Smooth muscle cell (in vitro differentiated cells): ENCODE measurements at regions not wholly inside any gene's neighbourhood (a gene's known extent, or its start where the extent isn't known, plus 50 kb on each side); places are given as distances from the start of the nearest gene placed in this dataset.

ENCODE experiments used
- DNase-seq: peaks from one replicate; lab custom pipeline; 2025; ENCODE audit not compliant: unreplicated experiment; lab: John Stamatoyannopoulos, UW
- H2AFZ ChIP-seq: fragments of 200-600 bp; sonication (generic); 2 replicates; pipeline ENCODE4 v1.6.0; 2016; ENCODE audit warnings: antibody characterized with exemption, low read depth, mild to moderate bottlenecking
- H3F3A ChIP-seq: fragments of 200-600 bp; sonication (generic); 2 replicates; pipeline ENCODE4 v1.6.0; 2017; ENCODE audit warnings: antibody characterized with exemption, low read depth
- H3K27ac ChIP-seq: fragments of 200-600 bp; sonication (generic); 2 replicates; pipeline ENCODE4 v1.5.1; 2016; ENCODE audit warnings: low read depth, mild to moderate bottlenecking
- H3K27me3 ChIP-seq: fragments of 200-600 bp; sonication (generic); 2 replicates; pipeline ENCODE4 v1.6.1; 2016; ENCODE audit warnings: low read depth, mild to moderate bottlenecking
- H3K36me3 ChIP-seq: fragments of 200-600 bp; sonication (generic); 2 replicates; pipeline ENCODE4 v1.5.1; 2016; ENCODE audit warnings: low read depth
- H3K4me1 ChIP-seq: fragments of 200-600 bp; sonication (generic); 2 replicates; pipeline ENCODE4 v1.5.1; 2016; ENCODE audit warnings: low read depth
- H3K4me2 ChIP-seq: fragments of 200-600 bp; sonication (generic); 2 replicates; pipeline ENCODE4 v1.6.0; 2016; ENCODE audit warnings: mild to moderate bottlenecking
- H3K4me3 ChIP-seq: fragments of 200-600 bp; sonication (generic); 2 replicates; pipeline ENCODE4 v1.5.1; 2016; ENCODE audit warnings: mild to moderate bottlenecking
- H3K79me2 ChIP-seq: fragments of 200-600 bp; sonication (generic); 2 replicates; pipeline ENCODE4 v1.6.0; 2016; ENCODE audit warnings: low read depth, mild to moderate bottlenecking
- H3K9ac ChIP-seq: fragments of 200-600 bp; sonication (generic); 2 replicates; pipeline ENCODE4 v1.6.0; 2016; ENCODE audit warnings: low read depth
- H3K9me3 ChIP-seq: fragments of 200-600 bp; sonication (generic); replicated peaks from 2 replicates; pipeline ENCODE4 v1.5.1; 2016; ENCODE audit warnings: low read depth
- H4K20me1 ChIP-seq: fragments of 200-600 bp; sonication (generic); 2 replicates; pipeline ENCODE4 v1.6.0; 2016; ENCODE audit warnings: low read depth
- CTCF ChIP-seq: fragments of 200-600 bp; sonication (generic); IDR thresholded peaks from 2 replicates; pipeline ENCODE4 v1.5.1; 2017; ENCODE audit warnings: borderline replicate concordance, mild to moderate bottlenecking, antibody characterized with exemption; ENCODE audit not compliant: insufficient read depth, poor library complexity, severe bottlenecking
- WGBS: methylation state at CpG from one replicate; pipeline ENCODE4 v1.1.7; 2016; ENCODE audit warnings: low lambda C conversion rate; 5-methylcytosine and 5-hydroxymethylcytosine counted together

GRCh38 chr21:43322311-43322710 is 104.6 kb downstream of the SIK1 start:
- H3K79me2 ChIP-seq, result no peaks in the 10 kb centered on the region
- H3K4me1 ChIP-seq, result peaks cover 19% of the 10 kb centered on the region
- H4K20me1 ChIP-seq, result no peaks in the 10 kb centered on the region
- H3K27me3 ChIP-seq, result no peaks in the 10 kb centered on the region
- no peak overlapping the region for H3K4me3 ChIP-seq
- no peak overlapping the region for H3K27ac ChIP-seq
- no peak for DNase-seq
- H3K9me3 ChIP-seq, result no peaks in the 10 kb centered on the region
- H2AFZ ChIP-seq, result no peak overlapping the region
- WGBS, result 95% methylated on average over 17 of the region's 17 CpGs
- no peak for TF ChIP-seq CTCF
- no peak overlapping the region for H3K4me2 ChIP-seq
- peaks cover 29% of the 10 kb centered on the region for H3F3A ChIP-seq
- no peaks in the 10 kb centered on the region for H3K36me3 ChIP-seq
- no peak overlapping the region for H3K9ac ChIP-seq

- no peaks in the 10 kb centered on the region for H3K9me3 ChIP-seq
- H3K9ac ChIP-seq, result peak overlapping the region; percentile 88
- H3K27ac ChIP-seq, result peak overlapping the region; percentile 97
- no peaks in the 10 kb centered on the region for H4K20me1 ChIP-seq
- peaks cover 29% of the 10 kb centered on the region for H3F3A ChIP-seq
- no peak for TF ChIP-seq CTCF
- H3K4me2 ChIP-seq, result peak overlapping the region; percentile 71
- H3K4me1 ChIP-seq, result peaks cover 19% of the 10 kb centered on the region
- H2AFZ ChIP-seq, result no peak overlapping the region
- no peaks in the 10 kb centered on the region for H3K36me3 ChIP-seq
- no peak overlapping the region for H3K4me3 ChIP-seq
- DNase-seq, result no peak
- H3K79me2 ChIP-seq, result no peaks in the 10 kb centered on the region
- 96% methylated on average over 9 of the region's 9 CpGs for WGBS
- H3K27me3 ChIP-seq, result no peaks in the 10 kb centered on the region
Observed at GRCh38 chr21:43321611-43322010, 105.3 kb downstream of the SIK1 start.

- no peaks in the 10 kb centered on the region for H3K79me2 ChIP-seq
- peak overlapping the region; percentile 71 for H3K4me2 ChIP-seq
- H3F3A ChIP-seq, result peaks cover 29% of the 10 kb centered on the region
- H3K9me3 ChIP-seq, result no peaks in the 10 kb centered on the region
- no peak overlapping the region for H3K4me3 ChIP-seq
- no peaks in the 10 kb centered on the region for H3K36me3 ChIP-seq
- H3K4me1 ChIP-seq, result peaks cover 19% of the 10 kb centered on the region
- no peak for TF ChIP-seq CTCF
- H2AFZ ChIP-seq, result no peak overlapping the region
- no peaks in the 10 kb centered on the region for H3K27me3 ChIP-seq
- H4K20me1 ChIP-seq, result no peaks in the 10 kb centered on the region
- DNase-seq, result peak; percentile 29
- peak overlapping the region; percentile 88 for H3K9ac ChIP-seq
- WGBS, result 39% methylated on average over 5 of the region's 5 CpGs
- peak overlapping the region; percentile 97 for H3K27ac ChIP-seq
Observed at GRCh38 chr21:43321111-43321510, 105.8 kb downstream of the SIK1 start.

- WGBS, result 76% methylated on average over 5 of the region's 5 CpGs
- no peak for DNase-seq
- TF ChIP-seq CTCF, result no peak
- H3F3A ChIP-seq, result peaks cover 29% of the 10 kb centered on the region
- peaks cover 19% of the 10 kb centered on the region for H3K4me1 ChIP-seq
- H3K27me3 ChIP-seq, result no peaks in the 10 kb centered on the region
- H3K36me3 ChIP-seq, result no peaks in the 10 kb centered on the region
- H2AFZ ChIP-seq, result no peak overlapping the region
- peak overlapping the region; percentile 97 for H3K27ac ChIP-seq
- no peaks in the 10 kb centered on the region for H3K79me2 ChIP-seq
- no peaks in the 10 kb centered on the region for H4K20me1 ChIP-seq
- H3K9me3 ChIP-seq, result no peaks in the 10 kb centered on the region
- H3K4me2 ChIP-seq, result peak overlapping the region; percentile 71
- H3K9ac ChIP-seq, result peak overlapping the region; percentile 88
- no peak overlapping the region for H3K4me3 ChIP-seq
Observed at GRCh38 chr21:43320526-43320925, 106.4 kb downstream of the SIK1 start.
